Kidney (tissue), 13 donors: ENCODE measurements at regions not wholly inside any gene's neighbourhood (a gene's known extent, or its start where the extent isn't known, plus 50 kb on each side); places are given as distances from the start of the nearest gene placed in this dataset.
"Not testable (repeated sequence)": the region's sequence is repeated elsewhere in the genome, so short reads cannot be mapped to it uniquely, and the experiment has no call there.

Experiments
- DNase-seq, 5 donors: peaks; one replicate each; pipeline ENCODE4 v3.0.0-alpha.2; 2013 to 2020
- FAIRE-seq: peaks from 2 replicates; lab custom pipeline; 2012; peaks lifted over from hg19 to GRCh38; lab: Jason Lieb, UNC
- H3K27ac ChIP-seq, 2 donors: one replicate each; pipeline ENCODE4 v1.7.0; 2013; ENCODE audit warnings: low read depth in 2 of 2, low read length in 2 of 2, inconsistent platforms in 1 of 2
- H3K27me3 ChIP-seq: one replicate; pipeline ENCODE4 v1.7.1; 2013; ENCODE audit warnings: low read length, inconsistent platforms; ENCODE audit not compliant: control insufficient read depth, insufficient read depth
- H3K36me3 ChIP-seq, 3 donors: one replicate each; pipeline versions ENCODE4 v1.7.0 to v1.7.1; 2013; ENCODE audit warnings: low read length in 3 of 3, control low read depth in 1 of 3, inconsistent platforms in 1 of 3; ENCODE audit not compliant: insufficient read depth in 3 of 3, control insufficient read depth in 2 of 3
- H3K4me1 ChIP-seq, 3 donors: one replicate each; pipeline versions ENCODE4 v1.7.0 to v1.7.1; 2013; ENCODE audit warnings: low read length in 3 of 3, inconsistent platforms in 1 of 3, low read depth in 1 of 3; ENCODE audit not compliant: control insufficient read depth in 2 of 3, insufficient read depth in 2 of 3
- H3K4me3 ChIP-seq, 3 donors: one replicate each; pipeline versions ENCODE4 v1.7.0 to v1.8.1; 2013; ENCODE audit warnings: low read length in 3 of 3, control low read depth in 1 of 3, inconsistent platforms in 1 of 3
- H3K9ac ChIP-seq, 3 donors: one replicate each; pipeline versions ENCODE4 v1.7.0 to v1.7.1; 2013; ENCODE audit warnings: low read length in 3 of 3, control low read depth in 1 of 3, inconsistent platforms in 1 of 3
- H3K9me3 ChIP-seq, 3 donors: one replicate each; pipeline versions ENCODE4 v1.7.0 to v1.7.1; 2013; ENCODE audit warnings: low read length in 3 of 3, control low read depth in 1 of 3, inconsistent platforms in 1 of 3; ENCODE audit not compliant: control insufficient read depth in 2 of 3, insufficient read depth in 1 of 3
- CTCF ChIP-seq: IDR thresholded peaks from 3 replicates; pipeline ENCODE4 v1.5.1; 2012; ENCODE audit warnings: mild to moderate bottlenecking, moderate library complexity, borderline replicate concordance; ENCODE audit not compliant: insufficient read depth; ENCODE audit errors: extremely low read depth
- intact Hi-C: fragments of 100-400 bp; cut with DNase I; formaldehyde crosslinking; loops from one replicate; pipeline ENCODE4 v1.11.1; 2022
- donor health status: control.
- donor health status: control.
- donor health status: control.
- donor health status: control.
- donor health status: control.
- donor health status: DM: yes; HTN: yes; CAD: no.
- donor health status: Normal renal cell carcinoma (clear cell type).

GRCh38 chr19:14328406-14328805, 52.8 kb upstream of the ADGRE5 start:
- Histone ChIP-seq H3K27me3 (no peaks in the 10 kb centered on the region), H3K9ac (no peak overlapping the region), H3K36me3 (no peaks in the 10 kb centered on the region), H3K4me1 (no peaks in the 10 kb centered on the region), H3K27ac (no peak overlapping the region), H3K4me3 (no peak overlapping the region), H3K9me3 (no peaks in the 10 kb centered on the region)
- DNase-seq (no peak), FAIRE-seq (no peak)
- no peak for TF ChIP-seq CTCF
- intact Hi-C loops: no loop called here

- H3K4me3 ChIP-seq, H3K36me3 ChIP-seq, H3K4me1 ChIP-seq, H3K9ac ChIP-seq, H3K9me3 ChIP-seq, DNase-seq, intact Hi-C loops, H3K27ac ChIP-seq, H3K27me3 ChIP-seq, FAIRE-seq: not testable (repeated sequence)
Measured at GRCh38 chr19:14327061-14327460, 54.2 kb upstream of the ADGRE5 start.

GRCh38 chr19:14325863-14326262, 55.4 kb upstream of the ADGRE5 start:
- H3K9me3 ChIP-seq: no peaks in the 10 kb centered on the region
- FAIRE-seq (no peak), DNase-seq (peak in 1 of 5 donors; percentile 41)
- H3K4me3 ChIP-seq: no peak overlapping the region
- H3K9ac ChIP-seq: no peak overlapping the region
- no peak overlapping the region for H3K27ac ChIP-seq
- no peaks in the 10 kb centered on the region for H3K4me1 ChIP-seq
- H3K27me3 ChIP-seq: no peaks in the 10 kb centered on the region
- H3K36me3 ChIP-seq: no peaks in the 10 kb centered on the region
- no peak for TF ChIP-seq CTCF
- intact Hi-C loops: no loop called here

GRCh38 chr19:14325134-14325533, 56.1 kb upstream of the ADGRE5 start:
- TF ChIP-seq CTCF: no peak
- Histone ChIP-seq H3K27me3 (no peaks in the 10 kb centered on the region), H3K27ac (no peak overlapping the region), H3K9me3 (peaks cover 0 to 6% (median 3%) of the 10 kb centered on the region in 3 donors), H3K9ac (no peak overlapping the region), H3K4me1 (no peaks in the 10 kb centered on the region), H3K4me3 (no peak overlapping the region), H3K36me3 (no peaks in the 10 kb centered on the region)
- no peak for FAIRE-seq
- no peak for DNase-seq
- intact Hi-C loops: no loop called here
